ENCODE measurements at regions not wholly inside any gene's neighbourhood (a gene's known extent, or its start where the extent isn't known, plus 50 kb on each side); places are given as distances from the start of the nearest gene placed in this dataset.
"Not testable (repeated sequence)": the region's sequence is repeated elsewhere in the genome, so short reads cannot be mapped to it uniquely, and the experiment has no call there.

GRCh38 chr12:75683995-75684586, 172.7 kb upstream of the KRR1 start (continued):
- TF ChIP-seq ZNF197 (CRISPR knock-in tag; IDR thresholded peaks at IDR 0.05; ENCODE audit: low read depth) = 0 out of 2 replicates have a peak, but pooled peaks have one; percentile 50
- TF ChIP-seq ERF (CRISPR knock-in tag; IDR thresholded peaks at IDR 0.05) = peak; percentile 97
- not testable (repeated sequence) for TF ChIP-seq PBX2 (CRISPR knock-in tag; IDR thresholded peaks at IDR 0.05; ENCODE audit: low read depth)
- TF ChIP-seq PBX2 (tag; conservative IDR thresholded peaks at IDR 0.05; ENCODE audit: low read depth) = peak; percentile 40; the same call in 1 of the 2 replicates
- TF ChIP-seq, protein P1, sequence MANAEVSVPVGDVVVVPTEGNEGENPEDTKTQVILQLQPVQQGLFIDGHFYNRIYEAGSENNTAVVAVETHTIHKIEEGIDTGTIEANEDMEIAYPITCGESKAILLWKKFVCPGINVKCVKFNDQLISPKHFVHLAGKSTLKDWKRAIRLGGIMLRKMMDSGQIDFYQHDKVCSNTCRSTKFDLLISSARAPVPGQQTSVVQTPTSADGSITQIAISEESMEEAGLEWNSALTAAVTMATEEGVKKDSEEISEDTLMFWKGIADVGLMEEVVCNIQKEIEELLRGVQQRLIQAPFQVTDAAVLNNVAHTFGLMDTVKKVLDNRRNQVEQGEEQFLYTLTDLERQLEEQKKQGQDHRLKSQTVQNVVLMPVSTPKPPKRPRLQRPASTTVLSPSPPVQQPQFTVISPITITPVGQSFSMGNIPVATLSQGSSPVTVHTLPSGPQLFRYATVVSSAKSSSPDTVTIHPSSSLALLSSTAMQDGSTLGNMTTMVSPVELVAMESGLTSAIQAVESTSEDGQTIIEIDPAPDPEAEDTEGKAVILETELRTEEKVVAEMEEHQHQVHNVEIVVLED (CRISPR knock-in tag; IDR thresholded peaks at IDR 0.05) = peak; percentile 61
- TF ChIP-seq ZBTB34 (CRISPR knock-in tag; IDR thresholded peaks at IDR 0.05) = peak; percentile 88; the same call in 1 of the 2 replicates
- TF ChIP-seq ZKSCAN8 (CRISPR knock-in tag; IDR thresholded peaks at IDR 0.05) = peak; percentile 89
- TF ChIP-seq, protein P2, sequence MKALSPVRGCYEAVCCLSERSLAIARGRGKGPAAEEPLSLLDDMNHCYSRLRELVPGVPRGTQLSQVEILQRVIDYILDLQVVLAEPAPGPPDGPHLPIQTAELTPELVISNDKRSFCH (CRISPR knock-in tag; IDR thresholded peaks at IDR 0.05) = not testable (repeated sequence)
- TF ChIP-seq, protein P2 (tag; IDR thresholded peaks at IDR 0.05) = peak; percentile 97
- TF ChIP-seq CREB3 (tag; conservative IDR thresholded peaks at IDR 0.05; ENCODE audit: low read depth) = peak; percentile 95
- 0 out of 2 replicates have a peak, but pooled peaks have one; percentile 26 for TF ChIP-seq MAFG (tag; conservative IDR thresholded peaks at IDR 0.05)
- TF ChIP-seq ZNF830 (CRISPR knock-in tag; IDR thresholded peaks at IDR 0.05) = 0 out of 2 replicates have a peak, but pooled peaks have one; percentile 24
- peak; percentile 20; the same call in 1 of the 2 replicates for TF ChIP-seq NR2F6 (CRISPR knock-in tag; IDR thresholded peaks at IDR 0.05)
- TF ChIP-seq ZNF445 (CRISPR knock-in tag; IDR thresholded peaks at IDR 0.05; ENCODE audit: low read depth) = peak; percentile 76
- TF ChIP-seq ZBTB17 (CRISPR knock-in tag; IDR thresholded peaks at IDR 0.05) = peak; percentile 92
- TF ChIP-seq, protein P3, sequence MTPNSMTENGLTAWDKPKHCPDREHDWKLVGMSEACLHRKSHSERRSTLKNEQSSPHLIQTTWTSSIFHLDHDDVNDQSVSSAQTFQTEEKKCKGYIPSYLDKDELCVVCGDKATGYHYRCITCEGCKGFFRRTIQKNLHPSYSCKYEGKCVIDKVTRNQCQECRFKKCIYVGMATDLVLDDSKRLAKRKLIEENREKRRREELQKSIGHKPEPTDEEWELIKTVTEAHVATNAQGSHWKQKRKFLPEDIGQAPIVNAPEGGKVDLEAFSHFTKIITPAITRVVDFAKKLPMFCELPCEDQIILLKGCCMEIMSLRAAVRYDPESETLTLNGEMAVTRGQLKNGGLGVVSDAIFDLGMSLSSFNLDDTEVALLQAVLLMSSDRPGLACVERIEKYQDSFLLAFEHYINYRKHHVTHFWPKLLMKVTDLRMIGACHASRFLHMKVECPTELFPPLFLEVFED (CRISPR knock-in tag; conservative IDR thresholded peaks at IDR 0.05) = 0 out of 2 replicates have a peak, but pooled peaks have one; percentile 3
- TF ChIP-seq, protein P4, sequence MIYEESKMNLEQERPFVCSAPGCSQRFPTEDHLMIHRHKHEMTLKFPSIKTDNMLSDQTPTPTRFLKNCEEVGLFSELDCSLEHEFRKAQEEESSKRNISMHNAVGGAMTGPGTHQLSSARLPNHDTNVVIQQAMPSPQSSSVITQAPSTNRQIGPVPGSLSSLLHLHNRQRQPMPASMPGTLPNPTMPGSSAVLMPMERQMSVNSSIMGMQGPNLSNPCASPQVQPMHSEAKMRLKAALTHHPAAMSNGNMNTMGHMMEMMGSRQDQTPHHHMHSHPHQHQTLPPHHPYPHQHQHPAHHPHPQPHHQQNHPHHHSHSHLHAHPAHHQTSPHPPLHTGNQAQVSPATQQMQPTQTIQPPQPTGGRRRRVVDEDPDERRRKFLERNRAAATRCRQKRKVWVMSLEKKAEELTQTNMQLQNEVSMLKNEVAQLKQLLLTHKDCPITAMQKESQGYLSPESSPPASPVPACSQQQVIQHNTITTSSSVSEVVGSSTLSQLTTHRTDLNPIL (CRISPR knock-in tag; IDR thresholded peaks at IDR 0.05) = peak; percentile 85; the same call in 1 of the 2 replicates
